ENCODE measurements at regions not wholly inside any gene's neighbourhood (a gene's known extent, or its start where the extent isn't known, plus 50 kb on each side); places are given as distances from the start of the nearest gene placed in this dataset.
A peak's percentile ranks its signal among the peaks of the same experiment; 100 is the strongest.

- no peak for DNase-seq (ENCODE audit: low read depth)
- no peak overlapping the region for H3K4me3 ChIP-seq (ENCODE audit: low read depth, low read length)
These were observed 57.4 kb upstream of the NR5A2 start for GRCh38 chr1:199970125-199970524.

GRCh38 chr1:199976496-199977144, 50.9 kb upstream of the NR5A2 start:
- DNase-seq (ENCODE audit: low read depth), result peak; percentile 13
- H3K4me3 ChIP-seq (ENCODE audit: low read depth, low read length), result no peak overlapping the region
